ENCODE measurements at regions not wholly inside any gene's neighbourhood (a gene's known extent, or its start where the extent isn't known, plus 50 kb on each side); places are given as distances from the start of the nearest gene placed in this dataset.
"Not testable (repeated sequence)": the region's sequence is repeated elsewhere in the genome, so short reads cannot be mapped to it uniquely, and the experiment has no call there.

- no peak for DNase-seq
These were observed 52.7 kb upstream of the ZCCHC13 start for GRCh38 chrX:74251006-74251930.

- no peak for DNase-seq
These were observed 53.4 kb upstream of the ZCCHC13 start for GRCh38 chrX:74250574-74250973.

GRCh38 chrX:74249963-74250362 lies 54.0 kb upstream of the ZCCHC13 start:
- DNase-seq: no peak

- DNase-seq: no peak
These were observed 55.1 kb upstream of the ZCCHC13 start for GRCh38 chrX:74248889-74249288.

- no peak for DNase-seq
These were observed 57.5 kb upstream of the ZCCHC13 start for GRCh38 chrX:74246524-74246923.

GRCh38 chrX:74242484-74243138 lies 61.4 kb upstream of the ZCCHC13 start:
- no peak for DNase-seq

GRCh38 chrX:74242050-74242449 lies 61.9 kb upstream of the ZCCHC13 start:
- no peak for DNase-seq

GRCh38 chrX:74238771-74239170 lies 65.2 kb upstream of the ZCCHC13 start:
- no peak for DNase-seq

- no peak for DNase-seq
These were observed 69.2 kb upstream of the ZCCHC13 start for GRCh38 chrX:74234818-74235217.

- no peak for DNase-seq
These were observed 71.1 kb upstream of the ZCCHC13 start for GRCh38 chrX:74232859-74233258.

- DNase-seq: no peak
These were observed 72.4 kb upstream of the ZCCHC13 start for GRCh38 chrX:74231625-74232024.

- DNase-seq: no peak
These were observed 73.9 kb upstream of the ZCCHC13 start for GRCh38 chrX:74230094-74230493.

GRCh38 chrX:74225111-74225510 lies 78.9 kb upstream of the ZCCHC13 start:
- DNase-seq: no peak

- DNase-seq: no peak
These were observed 83.7 kb upstream of the ZCCHC13 start for GRCh38 chrX:74220277-74220676.

- no peak for DNase-seq
These were observed 85.1 kb upstream of the ZCCHC13 start for GRCh38 chrX:74218895-74219294.

- no peak for DNase-seq
These were observed 87.6 kb upstream of the ZCCHC13 start for GRCh38 chrX:74216421-74216820.

GRCh38 chrX:74211911-74212310 lies 92.1 kb upstream of the ZCCHC13 start:
- DNase-seq: no peak

GRCh38 chrX:74207539-74207938 lies 96.4 kb upstream of the ZCCHC13 start:
- no peak for DNase-seq

- no peak for DNase-seq
These were observed 108.4 kb upstream of the ZCCHC13 start for GRCh38 chrX:74195605-74196004.

GRCh38 chrX:74195120-74195519 lies 108.9 kb upstream of the ZCCHC13 start:
- DNase-seq: no peak

GRCh38 chrX:74187211-74187610 lies 116.8 kb upstream of the ZCCHC13 start:
- DNase-seq: no peak

- DNase-seq: not testable (repeated sequence)
These were observed 120.9 kb upstream of the ZCCHC13 start for GRCh38 chrX:74183047-74183446.

GRCh38 chrX:74181976-74182375 lies 122.0 kb upstream of the ZCCHC13 start:
- DNase-seq: not testable (repeated sequence)

GRCh38 chrX:74180716-74181115 lies 123.3 kb upstream of the ZCCHC13 start:
- no peak for DNase-seq
